ENCODE measurements at regions not wholly inside any gene's neighbourhood (a gene's known extent, or its start where the extent isn't known, plus 50 kb on each side); places are given as distances from the start of the nearest gene placed in this dataset.

DNA sequence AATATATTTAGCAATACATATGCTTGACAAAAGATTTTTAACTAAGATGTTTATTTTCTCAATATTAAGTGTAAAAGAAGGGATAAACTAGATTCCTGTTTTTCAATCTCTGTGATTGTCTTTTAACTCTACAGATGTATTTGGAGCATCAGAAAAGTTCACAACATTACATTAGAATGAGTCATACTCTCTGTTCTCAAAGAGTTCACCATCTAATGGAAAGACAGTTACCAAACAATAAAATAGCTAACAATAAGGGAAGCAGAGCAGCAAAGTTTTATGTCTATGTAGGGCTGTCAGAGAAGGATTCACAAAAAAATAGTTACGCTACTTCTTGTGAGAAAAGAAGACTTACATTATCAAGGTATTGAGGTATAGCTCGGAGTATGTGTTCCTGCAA, 109.2 kb upstream of the MAP2 start:
- Histone ChIP-seq H3K9me3 (ENCODE audit: control insufficient read depth in 4 of 4, low read length in 3 of 4) (no peaks in the 10 kb centered on the region), H3K9ac (ENCODE audit: low read depth in 1 of 2, low read length in 2 of 2) (no peak overlapping the region), H3K4me1 (ENCODE audit: control insufficient read depth in 4 of 4, insufficient read depth in 4 of 4, low read length in 3 of 4) (no peaks in the 10 kb centered on the region), H3K27ac (ENCODE audit: low read depth in 1 of 2, low read length in 2 of 2) (no peak overlapping the region), H3K4me3 (ENCODE audit: low read depth in 1 of 3, low read length in 3 of 3) (no peak overlapping the region), H3K36me3 (ENCODE audit: control insufficient read depth in 4 of 4, insufficient read depth in 3 of 4, low read depth in 1 of 4, low read length in 3 of 4) (no peaks in the 10 kb centered on the region), H3K27me3 (ENCODE audit: control insufficient read depth in 4 of 4, insufficient read depth in 4 of 4, low read length in 3 of 4) (no peaks in the 10 kb centered on the region)
- DNase-seq (ENCODE audit: low spot score) = no peak
- WGBS = 81% methylated on average over 2 of the region's 2 CpGs
- TF ChIP-seq FOXA2 (IDR thresholded peaks at IDR 0.05) (no peak), TAF1 (conservative IDR thresholded peaks at IDR 0.05) (no peak)
- TF ChIP-seq, protein P1, sequence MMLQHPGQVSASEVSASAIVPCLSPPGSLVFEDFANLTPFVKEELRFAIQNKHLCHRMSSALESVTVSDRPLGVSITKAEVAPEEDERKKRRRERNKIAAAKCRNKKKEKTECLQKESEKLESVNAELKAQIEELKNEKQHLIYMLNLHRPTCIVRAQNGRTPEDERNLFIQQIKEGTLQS (IDR thresholded peaks at IDR 0.05) = no peak

DNA sequence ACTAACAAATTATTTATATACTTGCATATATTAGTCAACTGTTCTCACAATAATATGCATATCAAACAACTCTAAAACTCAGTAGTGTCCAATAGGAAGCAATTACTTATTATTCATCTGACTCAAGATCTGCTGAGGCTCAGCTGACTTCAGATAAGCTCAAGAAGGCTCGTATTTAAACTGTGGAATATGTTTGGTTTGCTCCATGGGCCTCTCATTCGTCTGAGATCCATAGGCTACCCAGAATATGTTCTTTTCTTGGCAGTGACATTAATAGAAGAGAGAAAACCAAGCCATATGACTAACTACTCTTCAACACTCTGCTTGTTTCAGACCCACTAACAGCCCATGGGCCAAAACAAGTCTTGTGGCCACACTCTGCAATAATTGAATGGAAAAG, 107.7 kb upstream of the MAP2 start:
- no peak overlapping the region for H3K9ac ChIP-seq (ENCODE audit: low read depth in 1 of 2, low read length in 2 of 2)
- TF ChIP-seq FOXA2 (IDR thresholded peaks at IDR 0.05) (no peak), HNF4A (conservative IDR thresholded peaks at IDR 0.05) (no peak), EGR1 (IDR thresholded peaks at IDR 0.05; ENCODE audit: low read depth in 2 of 2) (no peak), RXRA (IDR thresholded peaks at IDR 0.05) (no peak), GABPA (IDR thresholded peaks at IDR 0.05 in 1 of 2, conservative IDR thresholded peaks at IDR 0.05 in 1 of 2) (no peak), SP1 (IDR thresholded peaks at IDR 0.05) (no peak), JUND (IDR thresholded peaks at IDR 0.05) (no peak), TAF1 (conservative IDR thresholded peaks at IDR 0.05) (no peak), YY1 (IDR thresholded peaks at IDR 0.05) (no peak), HNF4G (IDR thresholded peaks at IDR 0.05) (no peak), RAD21 (IDR thresholded peaks at IDR 0.05) (no peak)
- TF ChIP-seq, protein P1 (IDR thresholded peaks at IDR 0.05) = no peak
- TF ChIP-seq, protein P2, sequence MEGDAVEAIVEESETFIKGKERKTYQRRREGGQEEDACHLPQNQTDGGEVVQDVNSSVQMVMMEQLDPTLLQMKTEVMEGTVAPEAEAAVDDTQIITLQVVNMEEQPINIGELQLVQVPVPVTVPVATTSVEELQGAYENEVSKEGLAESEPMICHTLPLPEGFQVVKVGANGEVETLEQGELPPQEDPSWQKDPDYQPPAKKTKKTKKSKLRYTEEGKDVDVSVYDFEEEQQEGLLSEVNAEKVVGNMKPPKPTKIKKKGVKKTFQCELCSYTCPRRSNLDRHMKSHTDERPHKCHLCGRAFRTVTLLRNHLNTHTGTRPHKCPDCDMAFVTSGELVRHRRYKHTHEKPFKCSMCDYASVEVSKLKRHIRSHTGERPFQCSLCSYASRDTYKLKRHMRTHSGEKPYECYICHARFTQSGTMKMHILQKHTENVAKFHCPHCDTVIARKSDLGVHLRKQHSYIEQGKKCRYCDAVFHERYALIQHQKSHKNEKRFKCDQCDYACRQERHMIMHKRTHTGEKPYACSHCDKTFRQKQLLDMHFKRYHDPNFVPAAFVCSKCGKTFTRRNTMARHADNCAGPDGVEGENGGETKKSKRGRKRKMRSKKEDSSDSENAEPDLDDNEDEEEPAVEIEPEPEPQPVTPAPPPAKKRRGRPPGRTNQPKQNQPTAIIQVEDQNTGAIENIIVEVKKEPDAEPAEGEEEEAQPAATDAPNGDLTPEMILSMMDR (IDR thresholded peaks at IDR 0.05; ENCODE audit: low read depth, low read length, missing input control) = no peak
- TF ChIP-seq, protein P3, sequence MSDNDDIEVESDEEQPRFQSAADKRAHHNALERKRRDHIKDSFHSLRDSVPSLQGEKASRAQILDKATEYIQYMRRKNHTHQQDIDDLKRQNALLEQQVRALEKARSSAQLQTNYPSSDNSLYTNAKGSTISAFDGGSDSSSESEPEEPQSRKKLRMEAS (IDR thresholded peaks at IDR 0.05) = no peak
- TF ChIP-seq, protein P4, sequence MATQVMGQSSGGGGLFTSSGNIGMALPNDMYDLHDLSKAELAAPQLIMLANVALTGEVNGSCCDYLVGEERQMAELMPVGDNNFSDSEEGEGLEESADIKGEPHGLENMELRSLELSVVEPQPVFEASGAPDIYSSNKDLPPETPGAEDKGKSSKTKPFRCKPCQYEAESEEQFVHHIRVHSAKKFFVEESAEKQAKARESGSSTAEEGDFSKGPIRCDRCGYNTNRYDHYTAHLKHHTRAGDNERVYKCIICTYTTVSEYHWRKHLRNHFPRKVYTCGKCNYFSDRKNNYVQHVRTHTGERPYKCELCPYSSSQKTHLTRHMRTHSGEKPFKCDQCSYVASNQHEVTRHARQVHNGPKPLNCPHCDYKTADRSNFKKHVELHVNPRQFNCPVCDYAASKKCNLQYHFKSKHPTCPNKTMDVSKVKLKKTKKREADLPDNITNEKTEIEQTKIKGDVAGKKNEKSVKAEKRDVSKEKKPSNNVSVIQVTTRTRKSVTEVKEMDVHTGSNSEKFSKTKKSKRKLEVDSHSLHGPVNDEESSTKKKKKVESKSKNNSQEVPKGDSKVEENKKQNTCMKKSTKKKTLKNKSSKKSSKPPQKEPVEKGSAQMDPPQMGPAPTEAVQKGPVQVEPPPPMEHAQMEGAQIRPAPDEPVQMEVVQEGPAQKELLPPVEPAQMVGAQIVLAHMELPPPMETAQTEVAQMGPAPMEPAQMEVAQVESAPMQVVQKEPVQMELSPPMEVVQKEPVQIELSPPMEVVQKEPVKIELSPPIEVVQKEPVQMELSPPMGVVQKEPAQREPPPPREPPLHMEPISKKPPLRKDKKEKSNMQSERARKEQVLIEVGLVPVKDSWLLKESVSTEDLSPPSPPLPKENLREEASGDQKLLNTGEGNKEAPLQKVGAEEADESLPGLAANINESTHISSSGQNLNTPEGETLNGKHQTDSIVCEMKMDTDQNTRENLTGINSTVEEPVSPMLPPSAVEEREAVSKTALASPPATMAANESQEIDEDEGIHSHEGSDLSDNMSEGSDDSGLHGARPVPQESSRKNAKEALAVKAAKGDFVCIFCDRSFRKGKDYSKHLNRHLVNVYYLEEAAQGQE (IDR thresholded peaks at IDR 0.05) = no peak
- TF ChIP-seq, protein P5, sequence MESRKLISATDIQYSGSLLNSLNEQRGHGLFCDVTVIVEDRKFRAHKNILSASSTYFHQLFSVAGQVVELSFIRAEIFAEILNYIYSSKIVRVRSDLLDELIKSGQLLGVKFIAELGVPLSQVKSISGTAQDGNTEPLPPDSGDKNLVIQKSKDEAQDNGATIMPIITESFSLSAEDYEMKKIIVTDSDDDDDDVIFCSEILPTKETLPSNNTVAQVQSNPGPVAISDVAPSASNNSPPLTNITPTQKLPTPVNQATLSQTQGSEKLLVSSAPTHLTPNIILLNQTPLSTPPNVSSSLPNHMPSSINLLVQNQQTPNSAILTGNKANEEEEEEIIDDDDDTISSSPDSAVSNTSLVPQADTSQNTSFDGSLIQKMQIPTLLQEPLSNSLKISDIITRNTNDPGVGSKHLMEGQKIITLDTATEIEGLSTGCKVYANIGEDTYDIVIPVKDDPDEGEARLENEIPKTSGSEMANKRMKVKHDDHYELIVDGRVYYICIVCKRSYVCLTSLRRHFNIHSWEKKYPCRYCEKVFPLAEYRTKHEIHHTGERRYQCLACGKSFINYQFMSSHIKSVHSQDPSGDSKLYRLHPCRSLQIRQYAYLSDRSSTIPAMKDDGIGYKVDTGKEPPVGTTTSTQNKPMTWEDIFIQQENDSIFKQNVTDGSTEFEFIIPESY (IDR thresholded peaks at IDR 0.05) = no peak

More for the DNA sequence above, 107.7 kb upstream of the MAP2 start:
- 55% methylated on average over 2 of the region's 2 CpGs for WGBS
- Histone ChIP-seq H3K9me3 (ENCODE audit: control insufficient read depth in 4 of 4, low read length in 3 of 4) (no peaks in the 10 kb centered on the region), H3K4me3 (ENCODE audit: low read depth in 1 of 3, low read length in 3 of 3) (no peak overlapping the region), H3K4me1 (ENCODE audit: control insufficient read depth in 4 of 4, insufficient read depth in 4 of 4, low read length in 3 of 4) (no peaks in the 10 kb centered on the region), H3K36me3 (ENCODE audit: control insufficient read depth in 4 of 4, insufficient read depth in 3 of 4, low read depth in 1 of 4, low read length in 3 of 4) (no peaks in the 10 kb centered on the region), H3K27ac (ENCODE audit: low read depth in 1 of 2, low read length in 2 of 2) (no peak overlapping the region), H3K27me3 (ENCODE audit: control insufficient read depth in 4 of 4, insufficient read depth in 4 of 4, low read length in 3 of 4) (no peaks in the 10 kb centered on the region)
- DNase-seq (ENCODE audit: low spot score) = no peak
